ENCODE measurements at regions not wholly inside any gene's neighbourhood (a gene's known extent, or its start where the extent isn't known, plus 50 kb on each side); places are given as distances from the start of the nearest gene placed in this dataset.

- TF ChIP-seq CTCF (IDR thresholded peaks at IDR 0.05) (no peak), POLR2A (IDR thresholded peaks at IDR 0.05) (no peak)
Measured at GRCh38 chr9:104982543-104982942, 54.6 kb upstream of the ABCA1 start.

All from lower leg skin (tissue), 3 donors.